Stimulated activated CD4-positive, alpha-beta T cell treated with anti-CD3 and anti-CD28 coated beads, Interleukin-2, amount 100 ng/mL, for 48 hours (primary cell): ENCODE measurements at regions not wholly inside any gene's neighbourhood (a gene's known extent, or its start where the extent isn't known, plus 50 kb on each side); places are given as distances from the start of the nearest gene placed in this dataset.
"Not testable (repeated sequence)": the region's sequence is repeated elsewhere in the genome, so short reads cannot be mapped to it uniquely, and the experiment has no call there.

Experiments used
- DNase-seq, 2 donors: peaks; one replicate each; pipeline ENCODE4 v3.0.0-alpha.2; 2020

- DNase-seq = no peak
These were observed 615.6 kb downstream of the KCNH5 start for GRCh38 chr14:62429683-62430082.

GRCh38 chr14:62431496-62431895 lies 613.8 kb downstream of the KCNH5 start:
- DNase-seq = no peak

GRCh38 chr14:62432955-62433354 lies 612.3 kb downstream of the KCNH5 start:
- no peak for DNase-seq

GRCh38 chr14:62436261-62436660 lies 609.0 kb downstream of the KCNH5 start:
- DNase-seq = no peak

- DNase-seq = no peak
These were observed 606.0 kb downstream of the KCNH5 start for GRCh38 chr14:62439210-62439609.

- DNase-seq = no peak
These were observed 601.5 kb downstream of the KCNH5 start for GRCh38 chr14:62443796-62444195.

- no peak for DNase-seq
These were observed 599.7 kb downstream of the KCNH5 start for GRCh38 chr14:62445570-62445969.

- DNase-seq = no peak
These were observed 594.0 kb downstream of the KCNH5 start for GRCh38 chr14:62451221-62451620.

GRCh38 chr14:62453226-62453625 lies 592.0 kb downstream of the KCNH5 start:
- no peak for DNase-seq

- no peak for DNase-seq
These were observed 589.8 kb downstream of the KCNH5 start for GRCh38 chr14:62455446-62455845.

- no peak for DNase-seq
These were observed 582.3 kb downstream of the KCNH5 start for GRCh38 chr14:62462988-62463387.

- no peak for DNase-seq
These were observed 576.3 kb downstream of the KCNH5 start for GRCh38 chr14:62468946-62469345.

GRCh38 chr14:62470935-62471334 lies 574.3 kb downstream of the KCNH5 start:
- DNase-seq = no peak

GRCh38 chr14:62491146-62491545 lies 554.1 kb downstream of the KCNH5 start:
- DNase-seq = no peak

GRCh38 chr14:62497708-62498107 lies 547.5 kb downstream of the KCNH5 start:
- no peak for DNase-seq

GRCh38 chr14:62501021-62501750 lies 544.1 kb downstream of the KCNH5 start:
- DNase-seq = no peak

- DNase-seq = no peak
These were observed 540.2 kb downstream of the KCNH5 start for GRCh38 chr14:62505045-62505444.

GRCh38 chr14:62521309-62521708 lies 523.9 kb downstream of the KCNH5 start:
- DNase-seq = not testable (repeated sequence)

GRCh38 chr14:62528296-62528695 lies 517.0 kb downstream of the KCNH5 start:
- DNase-seq = no peak

GRCh38 chr14:62532181-62532580 lies 513.1 kb downstream of the KCNH5 start:
- DNase-seq = no peak

- no peak for DNase-seq
These were observed 498.3 kb downstream of the KCNH5 start for GRCh38 chr14:62546862-62547474.

GRCh38 chr14:62557416-62557815 lies 487.8 kb downstream of the KCNH5 start:
- DNase-seq = no peak

- DNase-seq = no peak
These were observed 486.8 kb downstream of the KCNH5 start for GRCh38 chr14:62558451-62558850.

- DNase-seq = no peak
These were observed 460.0 kb downstream of the KCNH5 start for GRCh38 chr14:62585247-62585646.

GRCh38 chr14:62592877-62593276 lies 452.4 kb downstream of the KCNH5 start:
- DNase-seq = no peak
